GM12873 (cell line): ENCODE measurements at regions not wholly inside any gene's neighbourhood (a gene's known extent, or its start where the extent isn't known, plus 50 kb on each side); places are given as distances from the start of the nearest gene placed in this dataset.

Experiments used
- CTCF ChIP-seq: IDR thresholded peaks from 2 replicates; pipeline ENCODE4 v1.5.1; 2012; ENCODE audit warnings: low read depth, mild to moderate bottlenecking, moderate library complexity, low read length, control low read depth; ENCODE audit not compliant: insufficient read depth; ENCODE audit errors: missing control alignments

DNA sequence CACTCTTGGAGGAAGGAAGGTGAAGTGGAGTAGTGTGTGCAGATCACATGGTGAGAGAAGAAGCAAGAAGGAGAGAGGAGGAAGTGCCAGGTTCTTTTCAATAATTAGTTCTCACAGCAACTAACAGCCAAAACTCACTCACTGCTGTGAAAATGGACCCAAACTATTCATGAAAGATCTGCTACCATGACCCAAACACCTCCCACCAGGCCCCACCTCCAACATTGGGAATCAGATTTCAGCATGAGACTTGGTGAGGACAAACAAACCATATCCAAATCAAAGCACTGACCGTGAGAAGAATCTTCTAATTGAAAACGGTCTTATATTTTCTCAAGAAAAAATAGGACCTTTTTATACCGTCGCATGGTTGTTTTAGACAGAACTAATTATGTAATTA, 468.7 kb upstream of the TYRP1 start:
- no peak for TF ChIP-seq CTCF

- no peak for TF ChIP-seq CTCF
These were observed 462.5 kb upstream of the TYRP1 start for GRCh38 chr9:12230708-12231107.

DNA sequence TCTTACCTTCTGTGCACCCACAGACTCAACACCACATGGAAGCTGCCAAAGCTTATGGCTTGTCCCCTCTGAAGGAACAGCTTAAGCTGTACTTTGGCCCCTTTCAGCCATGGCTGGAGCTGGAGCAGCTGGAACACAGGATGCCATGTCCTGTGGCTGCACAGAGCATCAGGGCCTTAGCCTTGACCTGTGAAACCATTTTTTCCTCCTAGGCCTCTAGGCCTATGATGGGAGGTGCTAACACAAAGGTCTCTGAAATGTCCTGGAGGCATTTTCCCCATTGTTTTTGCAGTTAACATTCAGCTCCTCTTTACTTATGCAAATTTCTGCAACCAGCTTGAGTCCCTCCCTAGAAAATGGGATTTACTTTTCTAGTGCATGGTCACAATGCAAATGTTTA, 461.4 kb upstream of the TYRP1 start:
- TF ChIP-seq CTCF = no peak

DNA sequence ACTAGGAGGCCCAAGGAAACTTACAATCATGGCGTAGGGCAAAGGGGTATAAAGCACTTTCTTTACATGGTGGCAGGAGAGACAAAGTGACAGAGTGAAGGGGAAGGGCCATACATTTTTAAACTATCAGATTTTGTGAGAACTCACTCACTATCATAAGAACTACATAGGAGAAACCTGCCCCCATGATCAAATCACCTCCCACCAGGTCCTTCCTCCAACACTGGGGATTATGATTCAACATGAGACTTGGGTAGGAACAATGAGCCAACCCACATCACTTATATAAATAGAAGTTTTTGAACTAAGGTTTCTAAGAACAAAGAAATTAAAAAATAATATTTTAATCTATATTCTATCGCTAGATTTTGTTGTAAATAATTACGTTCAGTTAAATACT, 460.3 kb upstream of the TYRP1 start:
- no peak for TF ChIP-seq CTCF

GRCh38 chr9:12253941-12254340, 439.2 kb upstream of the TYRP1 start:
- TF ChIP-seq CTCF = no peak

GRCh38 chr9:12266758-12267157, 426.4 kb upstream of the TYRP1 start:
- TF ChIP-seq CTCF = no peak

- no peak for TF ChIP-seq CTCF
These were observed 421.7 kb upstream of the TYRP1 start for GRCh38 chr9:12271421-12271891.
